Activated CD4-positive, alpha-beta T cell treated with anti-CD3 and anti-CD28 coated beads, Interleukin-2, amount 10 ng/mL, durations not matched to agents 7 days and 5 days (primary cell): ENCODE measurements at regions not wholly inside any gene's neighbourhood (a gene's known extent, or its start where the extent isn't known, plus 50 kb on each side); places are given as distances from the start of the nearest gene placed in this dataset.
"Not testable (repeated sequence)": the region's sequence is repeated elsewhere in the genome, so short reads cannot be mapped to it uniquely, and the experiment has no call there.

ENCODE experiments used
- CTCF ChIA-PET: fragments of 350-600 bp; sonication (Branson Sonifier 250); formaldehyde crosslinking; loops from one replicate; lab custom pipeline; 2021; ENCODE audit warnings: antibody characterized with exemption; lab: Charles Lee
- POLR2A ChIA-PET: fragments of 350-600 bp; sonication (Branson Sonifier 250); formaldehyde crosslinking; loops from one replicate; lab custom pipeline; 2021; ENCODE audit warnings: antibody characterized with exemption; lab: Charles Lee
- DNase-seq: peaks from one replicate; pipeline ENCODE4 v3.0.0-alpha.2; 2020
- H3K27ac Mint-ChIP-seq: one replicate; pipeline ENCODE4 v1.8.0; 2021; ENCODE audit warnings: mild to moderate bottlenecking, moderate library complexity, mixed read lengths
- H3K27me3 Mint-ChIP-seq: one replicate; pipeline ENCODE4 v1.8.0; 2021; ENCODE audit warnings: mixed read lengths
- H3K36me3 Mint-ChIP-seq: one replicate; pipeline ENCODE4 v1.8.0; 2021; ENCODE audit warnings: low read depth, mixed read lengths
- H3K4me1 Mint-ChIP-seq: one replicate; pipeline ENCODE4 v1.8.0; 2021; ENCODE audit warnings: mixed read lengths
- H3K4me3 Mint-ChIP-seq: one replicate; pipeline ENCODE4 v1.8.0; 2021; ENCODE audit warnings: mild to moderate bottlenecking, moderate library complexity, mixed read lengths
- H3K9me3 Mint-ChIP-seq: one replicate; pipeline ENCODE4 v1.8.0; 2021; ENCODE audit warnings: mixed read lengths

- Mint-ChIP-seq H3K27me3 (peaks cover 7% of the 10 kb centered on the region), H3K27ac (no peak overlapping the region), H3K4me1 (peaks cover 2% of the 10 kb centered on the region), H3K36me3 (no peaks in the 10 kb centered on the region), H3K4me3 (no peak overlapping the region), H3K9me3 (no peaks in the 10 kb centered on the region)
- POLR2A ChIA-PET, result no interaction called here
- CTCF ChIA-PET, result interaction anchor here (0.6 to 0.9 kb wide), 2 partner anchors 179 to 235 kb away, joined by 4 read pairs; no protein-coding TSS in a partner anchor
- no peak for DNase-seq
Observed at GRCh38 chr16:85240982-85241924, 129.0 kb upstream of the CIBAR2 start.

GRCh38 chr16:85242140-85242539 lies 129.9 kb upstream of the CIBAR2 start:
- H3K9me3 Mint-ChIP-seq, result no peaks in the 10 kb centered on the region
- no peak overlapping the region for H3K4me3 Mint-ChIP-seq
- H3K27ac Mint-ChIP-seq, result no peak overlapping the region
- H3K4me1 Mint-ChIP-seq, result peaks cover 2% of the 10 kb centered on the region
- ChIA-PET POLR2A (no interaction called here), CTCF (interaction anchor here (0.9 kb wide), 1 partner anchor 178 kb away, joined by 4 read pairs; no protein-coding TSS in a partner anchor)
- no peak for DNase-seq
- peaks cover 3% of the 10 kb centered on the region for H3K27me3 Mint-ChIP-seq
- no peaks in the 10 kb centered on the region for H3K36me3 Mint-ChIP-seq

GRCh38 chr16:85243308-85243707 lies 131.0 kb upstream of the CIBAR2 start:
- Mint-ChIP-seq H3K4me3 (no peak overlapping the region), H3K4me1 (peaks cover 2% of the 10 kb centered on the region), H3K27me3 (peaks cover 1% of the 10 kb centered on the region), H3K9me3 (no peaks in the 10 kb centered on the region), H3K27ac (no peak overlapping the region), H3K36me3 (no peaks in the 10 kb centered on the region)
- DNase-seq, result no peak
- ChIA-PET POLR2A (no interaction called here), CTCF (interaction anchor here (3.1 kb wide), 1 partner anchor 10 kb away, joined by 15 read pairs; no protein-coding TSS in a partner anchor)

- not testable (repeated sequence) for H3K27me3 Mint-ChIP-seq
Observed at GRCh38 chr16:85244452-85244851, 132.2 kb upstream of the CIBAR2 start.

GRCh38 chr16:85245307-85246172 lies 133.3 kb upstream of the CIBAR2 start:
- Mint-ChIP-seq H3K27ac (no peak overlapping the region), H3K4me1 (peaks cover 2% of the 10 kb centered on the region), H3K4me3 (no peak overlapping the region), H3K27me3 (peaks cover 1% of the 10 kb centered on the region), H3K9me3 (no peaks in the 10 kb centered on the region), H3K36me3 (no peaks in the 10 kb centered on the region)
- CTCF ChIA-PET, result interaction anchor here (0.6 to 3.1 kb wide), 5 partner anchors 8 to 718 kb away, joined by 3 to 15 read pairs (median 3); no protein-coding TSS in a partner anchor
- POLR2A ChIA-PET, result no interaction called here
- DNase-seq, result peak; percentile 55

More at GRCh38 chr16:85244452-85244851, 132.2 kb upstream of the CIBAR2 start:
- H3K4me1 Mint-ChIP-seq, H3K4me3 Mint-ChIP-seq, POLR2A ChIA-PET, H3K36me3 Mint-ChIP-seq, DNase-seq, H3K27ac Mint-ChIP-seq, H3K9me3 Mint-ChIP-seq: not testable (repeated sequence)
- CTCF ChIA-PET, result interaction anchor here (3.1 kb wide), 1 partner anchor 9 kb away, joined by 15 read pairs; no protein-coding TSS in a partner anchor

GRCh38 chr16:85246473-85246872 lies 134.2 kb upstream of the CIBAR2 start:
- H3K4me3 Mint-ChIP-seq, result no peak overlapping the region
- CTCF ChIA-PET, result interaction anchor here (1.3 kb wide), 1 partner anchor 10 kb away, joined by 3 read pairs; no protein-coding TSS in a partner anchor
- no peaks in the 10 kb centered on the region for H3K9me3 Mint-ChIP-seq

GRCh38 chr16:85246973-85247372 lies 134.7 kb upstream of the CIBAR2 start:
- POLR2A ChIA-PET, result no interaction called here
- Mint-ChIP-seq H3K4me3 (no peak overlapping the region), H3K27me3 (peaks cover 1% of the 10 kb centered on the region), H3K9me3 (no peaks in the 10 kb centered on the region), H3K4me1 (peaks cover 5% of the 10 kb centered on the region), H3K27ac (no peak overlapping the region), H3K36me3 (no peaks in the 10 kb centered on the region)
- CTCF ChIA-PET, result no interaction called here
- no peak for DNase-seq

More at GRCh38 chr16:85246473-85246872, 134.2 kb upstream of the CIBAR2 start:
- Mint-ChIP-seq H3K27ac (no peak overlapping the region), H3K36me3 (no peaks in the 10 kb centered on the region), H3K4me1 (peaks cover 2% of the 10 kb centered on the region), H3K27me3 (peaks cover 1% of the 10 kb centered on the region)
- POLR2A ChIA-PET, result no interaction called here
- no peak for DNase-seq

GRCh38 chr16:85248342-85248741 lies 136.1 kb upstream of the CIBAR2 start:
- CTCF ChIA-PET, result interaction anchor here (0.6 kb wide), 1 partner anchor 77 kb away, joined by 5 read pairs; no protein-coding TSS in a partner anchor
- Mint-ChIP-seq H3K4me3 (no peak overlapping the region), H3K4me1 (peaks cover 13% of the 10 kb centered on the region), H3K27me3 (peaks cover 1% of the 10 kb centered on the region), H3K36me3 (no peaks in the 10 kb centered on the region), H3K27ac (no peak overlapping the region), H3K9me3 (no peaks in the 10 kb centered on the region)
- no peak for DNase-seq
- POLR2A ChIA-PET, result no interaction called here

- POLR2A ChIA-PET, result no interaction called here
- H3K9me3 Mint-ChIP-seq, result no peaks in the 10 kb centered on the region
- no peak for DNase-seq
- H3K27me3 Mint-ChIP-seq, result peaks cover 1% of the 10 kb centered on the region
- H3K36me3 Mint-ChIP-seq, result no peaks in the 10 kb centered on the region
- CTCF ChIA-PET, result no interaction called here
- H3K27ac Mint-ChIP-seq, result no peak overlapping the region
- peaks cover 13% of the 10 kb centered on the region for H3K4me1 Mint-ChIP-seq
- H3K4me3 Mint-ChIP-seq, result no peak overlapping the region
Observed at GRCh38 chr16:85248857-85249256, 136.6 kb upstream of the CIBAR2 start.

- peaks cover 1% of the 10 kb centered on the region for H3K27me3 Mint-ChIP-seq
- H3K27ac Mint-ChIP-seq, result no peak overlapping the region
- no peak overlapping the region for H3K4me3 Mint-ChIP-seq
- ChIA-PET CTCF (no interaction called here), POLR2A (no interaction called here)
- no peaks in the 10 kb centered on the region for H3K9me3 Mint-ChIP-seq
- DNase-seq, result no peak
- peaks cover 13% of the 10 kb centered on the region for H3K4me1 Mint-ChIP-seq
- no peaks in the 10 kb centered on the region for H3K36me3 Mint-ChIP-seq
Observed at GRCh38 chr16:85249418-85250146, 137.3 kb upstream of the CIBAR2 start.

- no peak overlapping the region for H3K27ac Mint-ChIP-seq
- DNase-seq, result no peak
- H3K4me1 Mint-ChIP-seq, result peaks cover 13% of the 10 kb centered on the region
- no peaks in the 10 kb centered on the region for H3K9me3 Mint-ChIP-seq
- peaks cover 1% of the 10 kb centered on the region for H3K27me3 Mint-ChIP-seq
- POLR2A ChIA-PET, result no interaction called here
- no peak overlapping the region for H3K4me3 Mint-ChIP-seq
- CTCF ChIA-PET, result no interaction called here
- no peaks in the 10 kb centered on the region for H3K36me3 Mint-ChIP-seq
Observed at GRCh38 chr16:85250147-85250463, 137.8 kb upstream of the CIBAR2 start.

GRCh38 chr16:85250609-85251223 lies 138.4 kb upstream of the CIBAR2 start:
- ChIA-PET CTCF (no interaction called here), POLR2A (no interaction called here)
- Mint-ChIP-seq H3K9me3 (no peaks in the 10 kb centered on the region), H3K4me1 (peaks cover 11% of the 10 kb centered on the region), H3K36me3 (no peaks in the 10 kb centered on the region), H3K4me3 (no peak overlapping the region), H3K27me3 (no peaks in the 10 kb centered on the region), H3K27ac (no peak overlapping the region)
- no peak for DNase-seq
